Esophagus muscularis mucosa (tissue), 4 donors: ENCODE measurements at regions not wholly inside any gene's neighbourhood (a gene's known extent, or its start where the extent isn't known, plus 50 kb on each side); places are given as distances from the start of the nearest gene placed in this dataset.

ENCODE experiments used
- DNase-seq: peaks from one replicate; pipeline ENCODE4 v3.0.0-alpha.2; 2017; ENCODE audit errors: extremely low spot score
- H3K27ac ChIP-seq, 4 donors: fragments of 200-600 bp; sonication (generic); replicated peaks in 1 of 4; 1 replicate in 3 of 4; 2 replicates in 1 of 4; pipeline ENCODE4 v1.5.1; 2016 to 2019; ENCODE audit warnings: mild to moderate bottlenecking in 1 of 4
- H3K27me3 ChIP-seq, 4 donors: fragments of 200-600 bp; sonication (generic); one replicate each; pipeline versions ENCODE4 v1.5.1 to v1.6.0; 2016 to 2019
- H3K36me3 ChIP-seq, 4 donors: fragments of 200-600 bp; sonication (generic); one replicate each; pipeline ENCODE4 v1.5.1; 2016 to 2019
- H3K4me1 ChIP-seq, 4 donors: fragments of 200-600 bp; sonication (generic); one replicate each; pipeline ENCODE4 v1.5.1; 2016 to 2019
- H3K4me3 ChIP-seq, 4 donors: fragments of 200-600 bp; sonication (generic); 1 replicate in 2 of 4; 2 replicates in 2 of 4; pipeline ENCODE4 v1.5.1; 2016 to 2019; ENCODE audit warnings: mild to moderate bottlenecking in 4 of 4, moderate library complexity in 1 of 4
- H3K9me3 ChIP-seq, 4 donors: fragments of 200-600 bp; sonication (generic); 1 replicate in 3 of 4; 2 replicates in 1 of 4; pipeline ENCODE4 v1.5.1; 2016 to 2019
- CTCF ChIP-seq, 3 experiments: fragments of 200-600 bp in 2 of 3; fragments of 450-650 bp in 1 of 3; sonication (generic) in 2 of 3; IDR thresholded peaks; one replicate each; pipeline ENCODE4 v1.5.1; 2017 to 2019; ENCODE audit warnings: antibody characterized with exemption in 3 of 3, mild to moderate bottlenecking in 2 of 3, moderate library complexity in 1 of 3
- EP300 ChIP-seq: sonication (generic); formaldehyde crosslinking; IDR thresholded peaks from one replicate; pipeline ENCODE4 v1.6.1; 2017; ENCODE audit warnings: antibody characterized with exemption
- POLR2A ChIP-seq: fragments of 450-650 bp; IDR thresholded peaks from one replicate; pipeline ENCODE4 v1.6.1; 2017; ENCODE audit warnings: antibody characterized with exemption, moderate library complexity, mild to moderate bottlenecking, low read depth
- POLR2AphosphoS5 ChIP-seq, 2 donors: sonication (generic); formaldehyde crosslinking; IDR thresholded peaks; one replicate each; pipeline ENCODE4 v1.6.1; 2017; ENCODE audit warnings: antibody characterized with exemption in 2 of 2
- WGBS: methylation state at CpG from one replicate; pipeline ENCODE4 v1.1.5; 2018; 5-methylcytosine and 5-hydroxymethylcytosine counted together
- intact Hi-C: fragments of 100-400 bp; cut with DNase I; formaldehyde crosslinking; loops from one replicate; pipeline ENCODE4 v1.15.1; 2023

GRCh38 chr20:6235510-6235909, 112.7 kb upstream of the FERMT1 start:
- DNase-seq = no peak
- Histone ChIP-seq H3K9me3 (no peaks in the 10 kb centered on the region), H3K36me3 (no peaks in the 10 kb centered on the region), H3K4me3 (no peak overlapping the region), H3K27ac (no peak overlapping the region), H3K4me1 (no peaks in the 10 kb centered on the region), H3K27me3 (no peaks in the 10 kb centered on the region)
- intact Hi-C loops = no loop called here
- WGBS = 92% methylated on average over 1 of the region's 1 CpG
- TF ChIP-seq POLR2AphosphoS5 (IDR thresholded peaks at IDR 0.05) = no peak
- no peak for TF ChIP-seq CTCF (IDR thresholded peaks at IDR 0.05)
- TF ChIP-seq POLR2A = no peak
- TF ChIP-seq EP300 = no peak

GRCh38 chr20:6232436-6232835, 109.6 kb upstream of the FERMT1 start:
- Histone ChIP-seq H3K27me3 (no peaks in the 10 kb centered on the region), H3K27ac (no peak overlapping the region), H3K4me3 (no peak overlapping the region), H3K9me3 (no peaks in the 10 kb centered on the region), H3K4me1 (no peaks in the 10 kb centered on the region), H3K36me3 (no peaks in the 10 kb centered on the region)
- DNase-seq = no peak
- intact Hi-C loops = no loop called here
- 95% methylated on average over 3 of the region's 3 CpGs for WGBS
- TF ChIP-seq EP300 (no peak), POLR2AphosphoS5 (IDR thresholded peaks at IDR 0.05) (no peak)

- Histone ChIP-seq H3K9me3 (no peaks in the 10 kb centered on the region), H3K27me3 (no peaks in the 10 kb centered on the region), H3K27ac (no peak overlapping the region), H3K4me1 (no peaks in the 10 kb centered on the region), H3K4me3 (no peak overlapping the region), H3K36me3 (no peaks in the 10 kb centered on the region)
- intact Hi-C loops = no loop called here
- TF ChIP-seq POLR2A = no peak
- TF ChIP-seq POLR2AphosphoS5 (IDR thresholded peaks at IDR 0.05) = no peak
- TF ChIP-seq CTCF (IDR thresholded peaks at IDR 0.05) = no peak
- no peak for TF ChIP-seq EP300
- no peak for DNase-seq
- 42% methylated on average over 2 of the region's 2 CpGs for WGBS
Observed at GRCh38 chr20:6231556-6231955, 108.7 kb upstream of the FERMT1 start.

- H3K27me3 ChIP-seq = no peaks in the 10 kb centered on the region
- 70% methylated on average over 2 of the region's 2 CpGs for WGBS
- H3K36me3 ChIP-seq = no peaks in the 10 kb centered on the region
- intact Hi-C loops = no loop called here
- H3K9me3 ChIP-seq = peaks cover 0 to under 1% (median 0%) of the 10 kb centered on the region in 4 donors
- H3K27ac ChIP-seq = no peak overlapping the region
- no peak overlapping the region for H3K4me3 ChIP-seq
- no peak for DNase-seq
- H3K4me1 ChIP-seq = no peaks in the 10 kb centered on the region
- TF ChIP-seq EP300 (no peak), CTCF (IDR thresholded peaks at IDR 0.05) (no peak), POLR2A (no peak), POLR2AphosphoS5 (IDR thresholded peaks at IDR 0.05) (no peak)
Observed at GRCh38 chr20:6228302-6228843, 105.5 kb upstream of the FERMT1 start.

- intact Hi-C loops = no loop called here
- peaks cover 0 to 3% (median 0%) of the 10 kb centered on the region in 4 donors for H3K9me3 ChIP-seq
- WGBS = 93% methylated on average over 22 of the region's 22 CpGs
Observed at GRCh38 chr20:6213311-6213710, 90.5 kb upstream of the FERMT1 start.

More at GRCh38 chr20:6213311-6213710, 90.5 kb upstream of the FERMT1 start:
- TF ChIP-seq POLR2AphosphoS5 (IDR thresholded peaks at IDR 0.05) = no peak
- TF ChIP-seq POLR2A = no peak
- TF ChIP-seq EP300 = no peak
- TF ChIP-seq CTCF (IDR thresholded peaks at IDR 0.05) = no peak
- no peak for DNase-seq
- H3K27ac ChIP-seq = no peak overlapping the region
- H3K36me3 ChIP-seq = no peaks in the 10 kb centered on the region
- H3K27me3 ChIP-seq = no peaks in the 10 kb centered on the region
- H3K4me3 ChIP-seq = no peak overlapping the region
- H3K4me1 ChIP-seq = no peaks in the 10 kb centered on the region
